Prostate gland (tissue), 2 donors: ENCODE measurements at regions not wholly inside any gene's neighbourhood (a gene's known extent, or its start where the extent isn't known, plus 50 kb on each side); places are given as distances from the start of the nearest gene placed in this dataset.

Experiments used
- DNase-seq: peaks from one replicate; pipeline ENCODE4 v3.0.0-alpha.2; 2019; ENCODE audit warnings: low spot score
- H3K27ac ChIP-seq, 2 donors: fragments of 200-600 bp; sonication (generic); 2 replicates each; pipeline ENCODE4 v1.5.1; 2017 to 2019
- H3K27me3 ChIP-seq: fragments of 200-600 bp; sonication (generic); replicated peaks from 2 replicates; pipeline ENCODE4 v1.5.1; 2019; ENCODE audit not compliant: insufficient read depth
- H3K36me3 ChIP-seq, 2 donors: fragments of 200-600 bp; sonication (generic); 1 replicate in 1 of 2; 2 replicates in 1 of 2; pipeline versions ENCODE4 v1.5.1 to v1.8.1; 2017 to 2019
- H3K4me1 ChIP-seq: fragments of 200-600 bp; sonication (generic); replicated peaks from 2 replicates; pipeline ENCODE4 v1.5.1; 2019
- H3K4me3 ChIP-seq, 2 donors: fragments of 200-600 bp; sonication (generic); 2 replicates each; pipeline ENCODE4 v1.5.1; 2017 to 2019
- H3K9me3 ChIP-seq: fragments of 200-600 bp; sonication (generic); 2 replicates; pipeline ENCODE4 v1.5.1; 2017
- CTCF ChIP-seq, 4 experiments: fragments of 200-600 bp in 2 of 4; fragments of 450-650 bp in 2 of 4; sonication (generic) in 2 of 4; IDR thresholded peaks; 1 replicate in 3 of 4; 2 replicates in 1 of 4; pipeline ENCODE4 v1.5.1; 2016 to 2019; ENCODE audit warnings: antibody characterized with exemption in 4 of 4, mild to moderate bottlenecking in 2 of 4, moderate library complexity in 2 of 4
- POLR2A ChIP-seq: fragments of 450-650 bp; IDR thresholded peaks from one replicate; pipeline ENCODE4 v1.6.1; 2016; ENCODE audit warnings: antibody characterized with exemption, mild to moderate bottlenecking
- POLR2AphosphoS5 ChIP-seq: sonication (generic); formaldehyde crosslinking; IDR thresholded peaks from one replicate; pipeline ENCODE4 v1.6.1; 2017; ENCODE audit warnings: antibody characterized with exemption
- WGBS: methylation state at CpG from one replicate; pipeline ENCODE4 v1.1.5; 2018; 5-methylcytosine and 5-hydroxymethylcytosine counted together
- intact Hi-C: fragments of 100-400 bp; cut with DNase I; formaldehyde crosslinking; loops from one replicate; pipeline ENCODE4 v1.14.2; 2022

DNA sequence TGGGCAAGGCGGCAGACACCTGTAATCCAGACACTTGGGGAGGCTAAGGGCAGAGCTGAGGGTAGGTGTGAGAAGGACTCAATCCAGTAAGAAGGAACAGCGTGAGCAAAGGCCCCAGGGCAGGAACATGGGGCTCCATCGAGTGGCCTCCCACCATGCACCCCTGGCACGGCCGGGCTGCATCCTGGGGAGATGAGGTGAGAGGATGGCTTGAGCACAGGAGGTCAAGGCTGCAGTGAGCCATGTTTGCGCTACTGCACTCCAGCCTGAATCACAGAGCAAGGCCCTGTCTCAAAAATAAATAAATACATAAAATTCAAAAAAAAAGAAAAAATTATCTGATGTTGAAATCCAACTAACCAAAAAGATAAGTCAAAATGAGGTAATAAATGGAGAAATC lies 58.5 kb downstream of the ARL6IP4 start:
- no peak overlapping the region for H3K4me3 ChIP-seq
- TF ChIP-seq POLR2AphosphoS5 = no peak
- no peak for TF ChIP-seq POLR2A
- no peak for TF ChIP-seq CTCF (IDR thresholded peaks at IDR 0.05)
- peaks cover 7% of the 10 kb centered on the region for H3K4me1 ChIP-seq
- 91% methylated on average over 6 of the region's 6 CpGs for WGBS
- intact Hi-C loops = no loop called here
- DNase-seq = no peak
- H3K27ac ChIP-seq = no peak overlapping the region
- no peaks in the 10 kb centered on the region for H3K36me3 ChIP-seq
- no peaks in the 10 kb centered on the region for H3K27me3 ChIP-seq
- H3K9me3 ChIP-seq = no peaks in the 10 kb centered on the region

- intact Hi-C loops = no loop called here
- TF ChIP-seq POLR2A (no peak), POLR2AphosphoS5 (no peak), CTCF (IDR thresholded peaks at IDR 0.05) (no peak)
- H3K9me3 ChIP-seq = no peaks in the 10 kb centered on the region
- H3K36me3 ChIP-seq = no peaks in the 10 kb centered on the region
- 93% methylated on average over 7 of the region's 7 CpGs for WGBS
- H3K4me3 ChIP-seq = no peak overlapping the region
- H3K4me1 ChIP-seq = peaks cover 4% of the 10 kb centered on the region
- H3K27me3 ChIP-seq = no peaks in the 10 kb centered on the region
- no peak overlapping the region for H3K27ac ChIP-seq
- no peak for DNase-seq
Measured at GRCh38 chr12:123038486-123038885, 58.0 kb downstream of the ARL6IP4 start.

DNA sequence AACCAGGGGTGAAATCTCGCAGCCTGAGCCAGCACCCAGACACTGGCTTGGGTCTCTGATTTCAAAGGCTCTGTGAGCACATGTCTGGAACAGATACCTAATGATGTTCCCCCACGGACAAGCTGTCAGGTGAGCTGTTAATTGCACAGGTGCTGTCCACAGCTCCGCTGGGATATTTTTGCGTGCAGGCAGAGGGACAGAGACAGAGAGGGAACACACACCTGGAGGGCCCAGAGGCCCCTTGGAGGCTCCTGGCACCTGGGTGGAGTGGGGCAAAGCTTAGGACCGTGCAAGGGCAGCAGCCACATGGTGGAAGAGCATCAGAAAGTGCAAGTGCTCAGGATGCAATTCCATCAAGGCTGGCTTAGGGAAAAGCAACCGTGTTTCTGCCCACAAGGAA lies 57.3 kb downstream of the ARL6IP4 start:
- WGBS = 82% methylated on average over 6 of the region's 6 CpGs
- H3K27me3 ChIP-seq = no peaks in the 10 kb centered on the region
- no peaks in the 10 kb centered on the region for H3K9me3 ChIP-seq
- H3K4me1 ChIP-seq = no peaks in the 10 kb centered on the region
- no peak overlapping the region for H3K4me3 ChIP-seq
- intact Hi-C loops = no loop called here
- H3K36me3 ChIP-seq = no peaks in the 10 kb centered on the region
- TF ChIP-seq CTCF (IDR thresholded peaks at IDR 0.05) = no peak
- no peak for TF ChIP-seq POLR2A
- no peak for TF ChIP-seq POLR2AphosphoS5
- no peak for DNase-seq
- no peak overlapping the region for H3K27ac ChIP-seq

DNA sequence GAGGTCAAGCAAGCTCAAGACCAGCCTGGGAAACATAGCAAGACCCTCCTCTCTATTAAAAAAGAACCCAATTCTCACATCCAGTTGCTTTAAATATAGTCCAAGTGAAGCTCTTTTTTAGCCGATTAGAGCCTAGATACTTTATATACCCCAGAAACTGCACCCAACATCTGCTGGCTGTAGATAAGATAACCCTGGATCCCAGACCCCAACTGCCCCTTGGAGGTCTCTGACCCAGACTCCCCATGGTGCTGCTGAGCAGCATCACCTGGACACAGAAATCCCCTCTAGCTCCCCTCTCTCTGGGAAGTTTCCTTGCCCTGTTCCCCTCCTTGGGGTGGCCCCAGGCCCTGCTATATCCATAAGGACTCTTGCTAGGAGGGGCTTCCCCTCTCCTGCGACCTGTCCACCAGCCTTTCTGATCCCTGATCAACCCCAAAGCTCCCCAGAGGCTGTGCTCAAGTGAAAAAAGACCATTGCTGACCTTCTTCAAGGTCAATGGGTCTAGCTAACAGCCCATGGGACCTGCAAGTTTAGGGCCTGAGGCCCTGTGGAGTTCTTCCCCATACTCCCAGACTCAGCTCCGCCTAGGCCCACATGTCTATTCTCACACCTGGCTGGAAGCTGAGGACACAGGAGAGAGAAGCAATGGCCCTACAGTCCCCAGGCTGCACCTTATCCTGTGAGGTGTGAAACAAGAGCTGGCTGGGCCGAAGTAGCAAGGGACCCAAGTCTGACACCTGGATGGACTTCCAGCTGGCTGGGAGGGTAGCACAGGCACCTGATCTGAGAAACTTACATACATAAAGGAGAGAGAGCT lies 56.2 kb downstream of the ARL6IP4 start:
- no peaks in the 10 kb centered on the region for H3K27me3 ChIP-seq
- no peak overlapping the region for H3K4me3 ChIP-seq
- H3K9me3 ChIP-seq = no peaks in the 10 kb centered on the region
- H3K4me1 ChIP-seq = no peaks in the 10 kb centered on the region
- DNase-seq = no peak
- H3K27ac ChIP-seq = no peak overlapping the region
- H3K36me3 ChIP-seq = no peaks in the 10 kb centered on the region
- intact Hi-C loops = no loop called here
- 91% methylated on average over 4 of the region's 4 CpGs for WGBS
- no peak for TF ChIP-seq POLR2A
- no peak for TF ChIP-seq POLR2AphosphoS5
- no peak for TF ChIP-seq CTCF (IDR thresholded peaks at IDR 0.05)

DNA sequence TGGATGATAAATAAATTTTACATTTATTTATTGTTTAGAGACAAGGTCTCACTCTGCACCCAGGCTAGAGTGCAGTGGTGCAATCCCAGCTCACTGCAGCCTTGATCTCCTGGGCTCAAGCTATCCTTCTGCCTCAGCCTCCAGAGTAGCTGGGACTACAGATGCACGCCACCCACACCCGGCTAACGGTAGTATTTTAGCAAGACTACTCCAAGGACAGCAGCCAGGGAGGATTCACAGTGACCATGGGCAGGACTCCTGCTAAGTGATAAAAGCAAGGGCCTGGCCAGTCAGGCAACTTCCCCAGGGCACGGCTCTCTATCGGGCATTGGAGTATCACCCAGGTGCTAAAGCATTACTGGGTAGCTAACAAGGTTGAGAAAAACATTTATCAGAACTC lies 55.4 kb downstream of the ARL6IP4 start:
- no peaks in the 10 kb centered on the region for H3K9me3 ChIP-seq
- no peak overlapping the region for H3K4me3 ChIP-seq
- no peaks in the 10 kb centered on the region for H3K4me1 ChIP-seq
- intact Hi-C loops = no loop called here
- TF ChIP-seq POLR2AphosphoS5 (no peak), CTCF (IDR thresholded peaks at IDR 0.05) (no peak), POLR2A (no peak)
- no peak for DNase-seq
- 88% methylated on average over 5 of the region's 5 CpGs for WGBS
- H3K27me3 ChIP-seq = no peaks in the 10 kb centered on the region
- no peak overlapping the region for H3K27ac ChIP-seq
- H3K36me3 ChIP-seq = no peaks in the 10 kb centered on the region
